ENCODE measurements at regions not wholly inside any gene's neighbourhood (a gene's known extent, or its start where the extent isn't known, plus 50 kb on each side); places are given as distances from the start of the nearest gene placed in this dataset.

DNA sequence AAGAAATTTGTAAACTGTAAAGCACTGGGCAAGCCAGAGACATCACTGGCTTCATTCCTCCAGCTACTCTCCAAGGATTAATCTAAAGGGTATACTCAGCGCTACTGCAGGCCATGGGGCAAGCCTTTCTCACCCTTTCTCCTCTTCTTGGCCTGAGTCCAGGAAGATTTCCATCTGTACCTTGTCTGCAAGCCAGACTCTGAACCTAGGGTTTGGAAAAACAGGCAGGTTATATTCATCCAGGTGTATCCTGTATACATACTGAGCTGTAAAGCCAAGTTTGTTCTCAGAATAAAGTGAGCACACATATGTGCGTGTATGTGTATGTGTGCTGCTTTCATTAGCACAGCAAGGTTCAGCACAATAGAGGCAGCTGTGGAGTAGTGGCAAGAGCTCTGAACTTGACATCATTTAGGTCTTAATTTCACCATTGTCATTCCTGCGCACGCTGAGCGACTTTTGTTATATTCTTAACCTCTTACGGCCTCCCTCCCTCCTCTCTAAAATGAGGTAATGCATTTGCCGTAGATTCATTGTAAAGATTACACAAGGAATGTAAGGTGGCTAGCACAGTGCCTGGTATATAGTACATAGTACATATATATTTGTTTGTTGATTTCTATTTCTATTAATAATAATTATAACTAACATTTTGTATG lies 128.1 kb upstream of the JUN start:
- no peak for DNase-seq (ENCODE audit: low read depth)

GRCh38 chr1:58914925-58915324 lies 131.1 kb upstream of the JUN start:
- no peak for DNase-seq (ENCODE audit: low read depth)

DNA sequence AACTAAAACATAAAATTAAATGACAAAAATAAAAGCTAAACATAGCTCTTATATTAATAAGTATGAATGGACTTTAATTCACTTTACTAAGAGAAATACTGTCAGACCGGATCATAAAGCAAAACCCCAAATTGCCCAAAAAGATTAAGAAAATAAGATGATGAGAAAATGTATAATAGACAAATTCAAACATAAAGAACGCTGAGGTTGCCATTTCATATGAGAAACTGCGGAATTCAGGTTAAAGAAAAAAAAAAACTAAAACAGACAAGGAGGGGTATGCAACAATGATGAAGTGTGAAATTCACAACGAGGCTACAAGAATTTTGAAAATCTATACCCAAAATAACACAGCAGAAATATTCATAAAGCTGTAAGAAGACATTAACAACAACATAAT lies 133.6 kb upstream of the JUN start:
- DNase-seq (ENCODE audit: low read depth), result no peak

DNA sequence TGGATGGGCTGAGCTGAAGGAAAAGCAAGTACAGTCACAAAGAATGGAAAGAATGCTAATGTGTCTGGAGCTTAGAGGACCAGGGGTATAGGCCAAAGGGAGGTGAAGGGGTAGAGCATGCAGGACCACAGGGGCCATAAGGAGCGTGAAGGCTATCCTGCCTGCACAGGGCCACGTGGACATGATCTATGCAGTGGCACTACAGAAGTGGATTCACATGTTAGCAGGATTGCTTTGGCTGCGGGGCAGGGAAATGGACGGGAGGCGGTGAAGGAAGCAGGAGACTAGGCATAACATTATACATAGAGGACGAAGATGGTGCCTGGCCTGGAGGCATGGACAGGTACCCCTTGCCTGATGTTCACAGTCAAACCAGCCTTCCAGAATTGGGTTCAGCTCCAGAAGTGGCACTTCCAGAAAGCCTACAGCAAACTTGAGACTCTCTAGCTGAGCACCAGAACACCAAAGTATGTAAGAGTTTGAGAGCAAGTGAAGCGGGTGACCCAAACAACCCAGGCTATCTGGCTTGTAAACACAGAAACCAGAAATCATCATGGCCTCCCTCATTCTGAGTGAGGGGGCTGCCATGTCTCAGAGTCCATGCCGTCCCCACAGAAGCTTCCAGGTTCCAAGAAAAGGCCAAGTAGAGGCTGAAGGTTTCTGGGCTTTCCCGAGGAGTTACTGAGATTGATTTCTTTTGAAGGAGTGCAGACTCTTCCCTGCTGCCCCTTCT lies 135.5 kb upstream of the JUN start:
- no peak for DNase-seq (ENCODE audit: low read depth)

DNA sequence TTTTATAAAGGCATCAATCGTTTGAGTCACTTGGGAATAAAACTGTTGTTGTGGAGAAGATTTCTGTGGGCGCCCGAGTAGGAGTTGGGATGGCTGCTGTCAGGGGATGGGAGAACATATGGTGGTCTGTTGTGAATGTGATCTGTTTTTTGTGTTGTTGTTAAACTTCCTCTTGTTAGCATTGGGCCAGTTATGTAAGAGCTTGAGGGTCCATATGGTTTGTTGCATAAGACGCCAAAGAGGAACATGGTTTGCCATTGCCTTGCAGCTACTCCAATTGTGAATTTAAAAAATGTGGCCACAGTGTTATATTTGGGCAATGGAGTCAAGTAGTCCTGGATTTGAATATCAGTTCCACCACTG lies 136.1 kb upstream of the JUN start:
- no peak for DNase-seq (ENCODE audit: low read depth)

GRCh38 chr1:58921342-58921741 lies 137.5 kb upstream of the JUN start:
- no peak for DNase-seq (ENCODE audit: low read depth)

GRCh38 chr1:58921751-58922150 lies 137.9 kb upstream of the JUN start:
- DNase-seq (ENCODE audit: low read depth), result no peak

- no peak for DNase-seq (ENCODE audit: low read depth)
These were observed 138.6 kb upstream of the JUN start for GRCh38 chr1:58922302-58923089.

DNA sequence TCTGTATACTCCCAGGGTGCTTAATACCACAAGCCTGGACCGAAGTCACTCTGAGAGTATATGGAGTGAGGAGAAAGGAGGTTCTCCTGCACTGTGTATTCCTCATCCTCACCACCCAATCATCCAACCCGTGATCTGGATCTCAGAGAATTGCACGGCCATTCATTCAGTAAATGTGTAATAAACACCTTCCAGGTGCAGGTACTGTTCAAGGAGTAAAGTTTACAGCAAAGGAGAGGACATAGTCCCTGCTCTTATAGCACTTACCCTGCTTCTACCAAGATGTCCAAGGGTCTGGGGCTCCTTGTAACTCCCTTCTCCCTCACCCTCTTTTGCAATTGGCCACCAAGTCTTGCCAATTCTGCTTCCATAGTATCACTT lies 139.2 kb upstream of the JUN start:
- no peak for DNase-seq (ENCODE audit: low read depth)

GRCh38 chr1:58924016-58924565 lies 140.2 kb upstream of the JUN start:
- DNase-seq (ENCODE audit: low read depth), result no peak

GRCh38 chr1:58924821-58925220 lies 141.0 kb upstream of the JUN start:
- no peak for DNase-seq (ENCODE audit: low read depth)

DNA sequence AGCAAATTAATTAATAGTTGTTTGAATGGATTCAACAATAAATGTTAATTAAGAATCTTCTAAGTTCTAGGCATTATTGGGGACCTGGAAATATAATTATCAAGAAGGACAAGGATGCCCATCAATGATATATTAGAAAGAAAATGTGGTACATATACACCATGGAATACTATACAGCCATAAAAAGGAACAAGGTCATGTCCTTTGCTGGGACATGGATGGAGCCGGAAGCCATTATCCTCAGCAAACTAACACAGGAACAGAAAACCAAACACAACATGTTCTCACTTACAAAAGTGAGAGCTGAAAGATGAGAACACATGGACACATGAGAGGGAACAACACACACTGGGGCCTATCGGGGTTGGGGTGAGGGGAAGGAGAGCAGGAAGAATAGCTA lies 141.4 kb upstream of the JUN start:
- DNase-seq (ENCODE audit: low read depth), result no peak

DNA sequence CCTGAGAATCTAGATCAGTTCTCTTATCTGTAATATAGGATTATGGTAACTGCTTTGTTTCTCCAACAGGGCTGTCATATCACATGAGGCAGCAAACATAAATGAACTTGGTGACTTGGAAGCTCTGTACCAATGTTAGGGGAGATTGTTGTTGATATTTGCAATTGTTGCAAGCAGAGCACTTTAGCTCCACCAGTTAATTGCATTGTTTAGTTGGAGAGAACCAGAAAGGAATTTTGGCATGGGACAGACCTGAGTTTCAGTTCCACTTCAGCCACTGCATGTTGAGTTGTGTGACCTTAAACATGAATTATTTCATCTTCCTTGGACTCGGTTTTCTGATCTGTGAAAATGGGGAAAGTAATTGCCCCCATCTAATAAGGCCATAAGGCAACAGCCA lies 142.3 kb upstream of the JUN start:
- no peak for DNase-seq (ENCODE audit: low read depth)

GRCh38 chr1:58927041-58927721 lies 143.3 kb upstream of the JUN start:
- DNase-seq (ENCODE audit: low read depth), result no peak

DNA sequence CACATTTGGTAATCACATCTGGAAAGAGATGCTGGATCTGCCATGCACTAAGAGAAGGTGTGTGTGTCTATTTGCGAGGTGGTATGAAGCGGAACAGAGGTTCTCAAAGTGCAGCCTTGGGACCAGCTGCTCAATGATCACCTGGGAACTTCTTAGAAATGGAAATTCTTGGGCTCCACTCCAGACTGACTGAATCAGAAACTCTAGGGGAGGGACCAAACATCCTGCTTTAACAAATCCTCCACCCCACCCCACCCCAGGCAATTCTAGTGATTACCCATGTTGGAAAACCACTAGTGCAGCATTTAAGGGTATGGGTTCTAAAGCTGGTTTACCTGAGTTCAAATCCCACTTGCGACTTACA lies 143.9 kb upstream of the JUN start:
- DNase-seq (ENCODE audit: low read depth), result no peak

GRCh38 chr1:58928514-58928913 lies 144.7 kb upstream of the JUN start:
- no peak for DNase-seq (ENCODE audit: low read depth)

DNA sequence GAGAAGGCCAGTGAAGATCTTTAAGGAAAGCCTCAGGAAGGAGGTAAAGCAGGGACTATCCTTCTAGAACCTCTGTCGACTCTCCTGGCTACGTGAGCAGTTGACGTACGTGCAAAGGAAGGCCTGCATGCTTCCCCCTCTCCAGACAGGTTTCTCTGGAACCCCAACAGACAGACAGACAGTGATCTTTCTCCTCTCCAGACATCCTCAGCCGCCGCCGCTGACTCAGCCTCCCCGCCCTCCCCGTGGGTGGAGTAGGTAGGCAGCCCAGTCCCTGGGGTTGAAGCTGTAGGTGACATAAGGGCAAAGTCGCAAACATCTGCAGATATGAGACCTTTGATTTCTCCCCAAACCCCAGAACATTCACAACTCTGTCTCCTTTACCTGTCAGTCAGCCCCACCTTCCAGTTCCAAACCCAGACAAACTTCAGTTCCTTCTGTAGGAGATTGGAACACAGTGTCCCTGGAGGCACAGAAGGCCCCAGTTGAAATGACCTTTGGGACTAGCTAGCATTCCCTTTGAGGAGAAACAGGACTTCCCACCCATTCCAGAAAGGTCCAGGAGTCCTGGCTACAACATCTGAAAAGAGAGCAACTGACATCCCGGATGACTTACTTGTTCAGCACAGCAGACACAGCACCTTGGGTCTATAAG lies 146.0 kb upstream of the JUN start:
- no peak for DNase-seq (ENCODE audit: low read depth)

DNA sequence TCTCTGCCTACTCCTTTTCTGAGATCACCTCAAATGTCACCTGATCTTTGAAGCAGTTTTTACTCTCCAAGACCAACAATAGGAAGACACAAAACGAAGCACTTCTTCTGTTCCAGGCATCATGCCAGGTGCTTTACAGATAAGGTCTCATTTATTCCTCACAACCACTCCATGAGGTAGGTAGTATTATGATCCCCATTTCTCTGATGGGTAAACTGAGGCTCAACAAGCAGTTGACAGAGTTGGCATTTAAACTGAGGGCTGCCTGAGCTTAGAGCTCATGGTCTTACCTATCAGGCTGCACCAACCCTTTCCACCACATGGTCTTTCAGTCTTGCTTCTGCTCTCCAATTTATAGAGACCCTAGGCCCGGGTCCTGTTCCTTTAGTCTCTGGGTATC lies 147.2 kb upstream of the JUN start:
- no peak for DNase-seq (ENCODE audit: low read depth)

- no peak for DNase-seq (ENCODE audit: low read depth)
These were observed 147.9 kb upstream of the JUN start for GRCh38 chr1:58931756-58932155.

- DNase-seq (ENCODE audit: low read depth), result peak; percentile 50
These were observed 149.2 kb upstream of the JUN start for GRCh38 chr1:58932859-58933598.

DNA sequence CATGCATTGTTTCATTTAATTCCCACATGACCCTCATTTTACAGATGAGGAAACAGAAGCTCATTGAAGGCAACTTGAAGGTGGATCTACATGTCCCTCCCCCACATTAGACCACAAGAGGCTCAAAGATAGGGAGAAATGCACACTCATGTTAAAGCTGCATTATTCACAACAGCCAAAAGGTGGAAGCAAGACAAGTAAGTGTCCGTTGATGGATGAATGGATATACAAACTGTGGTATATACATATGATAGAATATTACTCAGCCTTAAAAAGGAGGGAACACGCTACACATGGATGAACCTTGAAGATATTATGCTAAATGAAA lies 149.7 kb upstream of the JUN start:
- DNase-seq (ENCODE audit: low read depth), result no peak
